ENCODE measurements at regions not wholly inside any gene's neighbourhood (a gene's known extent, or its start where the extent isn't known, plus 50 kb on each side); places are given as distances from the start of the nearest gene placed in this dataset.

GRCh38 chr2:207235621-207236020 lies 69.9 kb upstream of the KLF7 start:
- no peak for DNase-seq (ENCODE audit: low read depth in 1 of 2, low spot score in 1 of 2)

- no peak for DNase-seq (ENCODE audit: low read depth in 1 of 2, low spot score in 1 of 2)
These were observed 70.6 kb upstream of the KLF7 start for GRCh38 chr2:207236156-207236935.

DNA sequence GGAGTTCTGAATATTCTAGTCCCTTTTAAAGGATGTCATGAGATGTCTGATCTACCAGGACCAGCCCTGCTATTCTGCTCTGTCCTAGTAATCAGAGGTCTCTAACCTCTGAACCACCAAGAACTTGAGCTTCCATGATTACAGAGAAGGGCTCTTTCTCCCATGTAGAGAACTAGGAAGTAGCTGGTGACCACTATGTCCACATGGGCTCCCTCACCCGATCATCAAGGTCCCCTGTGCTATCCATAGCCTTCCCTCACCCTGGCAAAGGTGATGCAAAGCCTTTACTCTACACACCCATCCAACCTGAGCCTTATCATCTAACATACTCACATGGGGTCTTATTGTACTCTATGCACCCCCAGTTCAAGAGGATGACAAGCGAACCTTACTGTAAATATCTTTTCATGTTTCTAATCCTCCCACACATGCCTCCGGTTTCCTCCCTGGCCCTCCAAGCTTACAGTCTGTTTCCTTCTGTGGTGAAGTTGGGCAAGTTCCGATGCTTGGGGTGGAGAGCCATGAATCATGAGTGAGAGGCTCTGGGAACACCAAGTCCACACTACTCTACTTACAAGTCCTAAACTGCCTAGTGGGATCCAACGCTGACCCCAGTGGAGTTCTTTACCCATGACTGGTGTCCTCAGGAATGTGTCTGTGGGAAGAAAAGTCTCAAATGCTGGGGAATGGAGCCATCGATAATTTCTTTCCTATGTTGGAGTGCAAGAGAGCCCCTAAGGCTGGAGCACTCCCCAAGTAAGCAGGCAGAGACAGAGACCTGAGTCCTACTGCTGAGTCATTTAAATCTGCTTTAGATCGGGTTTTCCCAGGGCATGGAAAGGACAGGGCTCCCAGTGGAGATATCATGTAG lies 73.3 kb upstream of the KLF7 start:
- DNase-seq (ENCODE audit: low read depth in 1 of 2, low spot score in 1 of 2), result peak in 1 of 2 donors; percentile 30

- no peak for DNase-seq (ENCODE audit: low read depth in 1 of 2, low spot score in 1 of 2)
These were observed 74.2 kb upstream of the KLF7 start for GRCh38 chr2:207239754-207240494.

DNA sequence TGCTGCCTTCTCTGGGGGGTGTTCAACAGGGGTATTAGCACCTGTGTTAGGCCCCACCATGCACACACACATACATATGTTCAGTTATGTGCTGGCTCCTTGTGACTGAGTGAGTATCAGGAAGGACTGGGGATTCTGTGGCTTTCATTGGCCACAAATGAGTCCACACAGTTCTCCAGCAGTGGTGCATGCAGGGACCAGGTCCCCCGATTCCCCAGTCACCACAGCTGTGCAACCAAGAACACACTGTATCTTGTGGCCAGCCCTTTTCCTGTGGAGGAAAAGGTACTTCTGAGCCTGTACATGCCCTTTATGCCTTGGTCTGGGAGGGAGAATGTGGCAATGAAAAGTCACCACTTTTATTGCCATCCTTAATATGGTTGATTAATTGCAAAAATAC lies 74.9 kb upstream of the KLF7 start:
- DNase-seq (ENCODE audit: low read depth in 1 of 2, low spot score in 1 of 2), result no peak

GRCh38 chr2:207241198-207241597 lies 75.5 kb upstream of the KLF7 start:
- DNase-seq (ENCODE audit: low read depth in 1 of 2, low spot score in 1 of 2), result no peak

GRCh38 chr2:207243601-207244000 lies 77.9 kb upstream of the KLF7 start:
- DNase-seq (ENCODE audit: low read depth in 1 of 2, low spot score in 1 of 2), result no peak

- DNase-seq (ENCODE audit: low read depth in 1 of 2, low spot score in 1 of 2), result no peak
These were observed 79.5 kb upstream of the KLF7 start for GRCh38 chr2:207244971-207245925.

GRCh38 chr2:207248702-207249377 lies 83.1 kb upstream of the KLF7 start:
- no peak for DNase-seq (ENCODE audit: low read depth in 1 of 2, low spot score in 1 of 2)

- DNase-seq (ENCODE audit: low read depth in 1 of 2, low spot score in 1 of 2), result no peak
These were observed 85.3 kb upstream of the KLF7 start for GRCh38 chr2:207251022-207251421.

DNA sequence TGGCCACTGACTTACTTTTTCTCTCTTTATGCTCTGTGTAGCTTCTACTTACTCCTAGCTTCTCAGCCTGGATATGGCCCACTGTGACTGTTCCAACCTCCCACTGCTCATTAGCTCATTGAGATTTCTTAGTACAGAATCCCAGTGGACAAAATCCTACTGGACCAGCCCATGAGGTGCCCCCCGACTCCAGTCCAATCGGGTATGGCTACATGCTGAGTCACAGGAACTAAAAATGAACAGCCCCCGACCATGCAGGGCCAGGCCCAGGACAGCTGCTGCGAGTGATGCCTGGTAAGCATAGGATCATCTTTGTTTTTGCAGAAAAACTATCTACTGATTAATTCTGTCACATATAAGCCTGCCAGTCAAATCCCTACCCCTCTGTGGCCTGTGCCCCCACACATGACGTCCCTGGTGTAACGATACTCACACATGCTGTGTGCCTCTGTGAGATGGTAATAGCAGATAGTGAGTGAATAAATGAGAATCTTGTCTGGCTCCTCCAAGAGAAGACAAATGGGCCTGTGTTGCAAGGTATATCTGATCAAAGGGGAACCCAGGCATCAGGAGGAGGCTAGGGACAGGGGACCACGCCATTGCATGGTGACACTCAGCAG lies 85.9 kb upstream of the KLF7 start:
- no peak for DNase-seq (ENCODE audit: low read depth in 1 of 2, low spot score in 1 of 2)

- no peak for DNase-seq (ENCODE audit: low read depth in 1 of 2, low spot score in 1 of 2)
These were observed 86.7 kb upstream of the KLF7 start for GRCh38 chr2:207252416-207252815.

- no peak for DNase-seq (ENCODE audit: low read depth in 1 of 2, low spot score in 1 of 2)
These were observed 87.4 kb upstream of the KLF7 start for GRCh38 chr2:207252979-207253645.

GRCh38 chr2:207253666-207254345 lies 88.1 kb upstream of the KLF7 start:
- DNase-seq (ENCODE audit: low read depth in 1 of 2, low spot score in 1 of 2), result no peak

DNA sequence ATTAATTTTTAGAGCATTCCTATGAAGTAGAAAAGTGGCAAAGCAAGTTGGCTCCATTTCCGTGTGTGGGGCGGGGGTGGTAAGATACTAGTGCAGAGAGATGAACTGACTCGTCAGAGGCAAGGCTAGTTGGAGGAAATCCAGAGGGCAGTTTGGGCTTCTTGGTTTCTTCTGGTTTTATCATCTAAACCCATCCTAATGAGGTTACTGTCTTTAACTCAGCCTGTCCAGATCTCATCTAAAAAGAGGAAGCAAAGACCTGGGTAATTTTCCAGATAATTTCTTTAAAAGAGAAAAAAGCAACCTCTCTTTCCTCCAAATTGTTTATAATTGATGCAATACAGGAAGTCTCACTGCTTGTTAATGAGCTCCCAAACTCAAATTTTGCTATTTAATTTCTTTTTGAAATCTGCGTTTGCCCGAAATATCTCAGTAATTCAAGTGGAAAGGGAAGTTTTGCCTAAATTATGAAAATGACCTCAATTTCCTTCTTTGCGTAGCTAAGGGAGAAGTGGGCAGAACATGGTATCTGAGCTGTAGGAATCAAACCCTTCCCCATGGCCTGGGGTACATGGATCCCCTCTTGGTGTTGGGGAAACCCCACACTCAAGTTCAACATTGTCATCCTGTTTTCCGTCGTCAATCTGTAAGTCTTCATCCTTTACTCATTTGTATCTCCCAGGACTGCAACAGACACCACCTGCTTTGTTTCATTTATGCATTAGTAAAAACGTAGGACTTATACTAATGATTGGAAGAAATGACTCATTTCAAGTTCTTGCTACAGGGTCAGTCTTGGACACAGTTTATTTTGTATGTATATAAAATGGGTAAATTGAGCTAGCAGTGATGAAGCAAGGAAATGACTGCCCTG lies 89.1 kb upstream of the KLF7 start:
- no peak for DNase-seq (ENCODE audit: low read depth in 1 of 2, low spot score in 1 of 2)

DNA sequence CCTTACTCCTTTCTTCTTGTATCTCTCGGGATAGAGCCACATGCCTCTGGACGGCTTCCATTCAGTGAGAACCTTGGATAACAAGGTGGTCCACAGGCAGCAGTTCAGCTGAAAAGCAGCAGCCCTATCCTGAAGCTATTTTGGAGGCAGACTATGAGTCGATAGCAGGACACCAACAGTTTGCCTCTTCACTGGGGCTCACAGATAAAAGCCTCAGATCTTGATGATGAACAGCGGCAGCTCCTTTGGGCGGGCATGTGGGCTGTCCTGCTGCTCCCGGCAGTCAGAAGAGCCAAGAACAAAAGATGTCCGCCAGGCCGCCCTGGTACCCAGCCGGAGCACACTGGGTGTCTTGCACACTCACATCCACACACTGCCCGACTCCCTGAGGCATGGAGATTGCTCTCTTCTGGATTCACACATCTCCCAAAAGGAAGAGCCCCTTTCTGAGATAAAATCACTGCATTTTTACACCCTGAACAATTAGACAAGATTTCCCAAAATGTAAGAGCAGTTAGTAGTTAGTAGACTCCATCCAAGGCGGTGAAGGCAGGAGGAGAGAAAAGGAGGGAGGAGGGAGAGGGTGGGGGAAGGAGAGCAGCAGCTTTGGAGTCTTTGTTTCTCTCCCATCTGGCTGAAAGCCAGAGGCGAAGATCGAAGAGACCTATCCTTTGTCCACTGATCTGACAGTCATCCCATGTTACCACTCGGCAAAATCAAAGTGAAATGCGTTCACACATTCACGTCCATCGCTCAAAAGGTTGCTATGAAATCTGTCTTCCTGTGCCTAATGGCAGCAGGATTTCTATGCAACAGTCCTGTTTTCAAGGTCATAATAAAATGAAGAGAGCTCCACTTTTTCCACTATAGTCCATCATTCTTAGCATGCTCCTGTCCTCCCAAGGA lies 90.1 kb upstream of the KLF7 start:
- no peak for DNase-seq (ENCODE audit: low read depth in 1 of 2, low spot score in 1 of 2)

All from activated CD4-positive, alpha-beta T cell treated with anti-CD3 and anti-CD28 coated beads, Interleukin-2, amount 50 U/mL, for 24 hours (primary cell).